A172 (cell line): ENCODE measurements at regions not wholly inside any gene's neighbourhood (a gene's known extent, or its start where the extent isn't known, plus 50 kb on each side); places are given as distances from the start of the nearest gene placed in this dataset.

Experiments
- DNase-seq: peaks from one replicate; pipeline ENCODE4 v3.0.0-alpha.2; 2015; ENCODE audit warnings: low spot score

DNA sequence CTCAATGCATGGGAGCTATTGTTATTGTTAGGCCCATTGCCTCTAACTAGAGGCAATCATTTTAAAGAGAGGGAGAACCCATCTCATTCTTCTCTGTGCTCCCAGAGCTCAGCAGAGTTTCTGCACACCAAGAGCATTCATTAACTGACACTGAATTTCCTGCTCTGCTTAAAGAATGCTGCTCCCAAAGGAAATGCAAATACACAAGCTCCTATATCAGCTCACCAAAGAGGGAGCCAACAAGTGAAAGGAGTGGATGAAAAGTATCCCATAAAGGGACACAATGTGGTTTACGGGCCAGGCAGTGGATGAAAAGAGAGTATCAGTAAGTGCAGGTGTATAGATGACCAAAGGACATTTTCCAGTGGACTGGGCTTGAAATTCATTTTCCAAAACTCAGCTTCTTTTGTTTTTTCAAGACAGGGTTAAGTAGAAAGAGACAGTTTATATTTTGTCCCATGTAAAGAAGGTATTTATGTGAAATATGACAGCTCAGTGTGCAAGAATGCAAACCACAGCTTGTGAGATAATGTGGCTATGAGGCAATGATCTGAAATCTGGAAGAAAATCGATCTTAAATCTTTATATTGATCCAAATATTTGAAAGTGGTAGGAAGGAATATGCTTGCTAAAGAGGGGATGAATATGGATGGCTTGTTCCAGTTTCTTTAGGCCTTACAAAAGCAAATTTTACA is 207.7 kb upstream of the CAMK1G start:
- peak; percentile 41 for DNase-seq

DNA sequence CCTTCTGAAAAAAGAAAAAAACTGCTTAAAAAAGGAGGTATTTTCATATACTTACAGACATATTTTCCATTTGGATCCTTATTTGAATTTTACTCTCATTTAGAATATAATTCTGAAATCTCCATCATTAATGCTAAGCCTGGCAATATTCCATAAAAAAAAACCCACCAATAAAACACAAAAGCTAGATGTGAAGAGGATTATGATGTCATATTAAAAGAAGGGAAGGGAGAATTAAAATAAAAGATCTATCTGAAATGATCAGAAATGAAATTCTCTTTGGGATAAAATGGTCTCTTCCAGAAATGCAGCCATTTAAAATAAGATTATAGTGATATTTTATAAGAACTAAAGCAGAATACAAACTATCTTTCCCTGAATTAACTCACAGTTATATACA is 206.7 kb upstream of the CAMK1G start:
- no peak for DNase-seq

DNA sequence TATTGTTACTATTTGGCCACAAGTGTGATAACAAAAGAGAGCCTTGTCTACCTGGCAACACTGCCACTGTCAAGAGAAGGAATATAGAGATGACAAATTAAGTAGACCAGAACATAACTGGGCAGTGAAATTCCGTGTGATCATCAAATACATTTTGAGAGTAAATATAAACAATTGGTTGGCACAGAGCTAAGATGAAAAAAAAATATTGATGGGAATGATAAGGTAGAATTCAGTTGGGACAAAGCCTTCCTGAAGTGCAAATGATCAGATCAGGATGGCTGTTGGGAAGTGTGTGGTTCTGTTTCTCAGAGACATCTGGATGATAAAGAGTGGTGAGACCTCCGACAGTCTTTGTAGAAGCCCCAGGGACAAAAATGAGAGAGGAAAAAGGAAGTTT is 205.5 kb upstream of the CAMK1G start:
- no peak for DNase-seq

DNA sequence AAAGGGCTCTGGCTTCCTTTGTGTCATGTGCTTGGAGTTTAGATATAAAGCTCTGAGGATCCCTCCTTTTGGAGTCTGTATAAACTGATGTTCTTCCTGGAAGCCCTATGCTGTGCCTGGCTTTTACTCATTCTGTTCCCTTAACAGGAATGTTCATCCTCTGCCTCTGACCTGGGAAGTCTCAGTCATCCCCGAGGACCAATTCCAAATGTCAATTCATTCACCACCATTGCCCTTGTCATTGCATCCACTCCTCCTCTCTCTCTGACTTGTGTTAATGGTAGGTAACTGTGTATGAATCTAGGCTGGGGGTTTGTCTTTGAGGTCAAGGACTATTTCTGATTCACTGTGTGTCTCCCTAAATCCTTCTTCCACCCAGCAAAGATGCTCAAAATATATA is 204.2 kb upstream of the CAMK1G start:
- DNase-seq, result no peak

DNA sequence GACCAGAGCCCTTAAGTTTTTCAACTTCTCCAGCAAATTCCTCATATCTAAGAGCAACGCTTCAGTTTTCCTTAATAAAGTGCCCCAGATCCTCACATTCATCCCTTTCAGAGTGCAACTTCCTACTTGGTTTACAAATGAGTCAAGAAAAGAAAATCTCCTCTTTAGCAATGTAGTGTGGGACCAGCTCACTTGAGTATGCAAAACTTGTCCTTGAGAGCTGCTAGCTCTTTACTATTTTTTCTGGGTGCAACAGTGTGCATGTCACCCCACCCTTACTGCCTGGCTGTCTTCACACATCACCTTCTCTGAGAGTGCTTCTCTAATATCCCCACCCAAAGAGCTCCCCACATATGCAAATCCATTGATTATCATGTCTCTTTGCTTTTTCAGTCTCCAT is 203.1 kb upstream of the CAMK1G start:
- DNase-seq, result no peak

DNA sequence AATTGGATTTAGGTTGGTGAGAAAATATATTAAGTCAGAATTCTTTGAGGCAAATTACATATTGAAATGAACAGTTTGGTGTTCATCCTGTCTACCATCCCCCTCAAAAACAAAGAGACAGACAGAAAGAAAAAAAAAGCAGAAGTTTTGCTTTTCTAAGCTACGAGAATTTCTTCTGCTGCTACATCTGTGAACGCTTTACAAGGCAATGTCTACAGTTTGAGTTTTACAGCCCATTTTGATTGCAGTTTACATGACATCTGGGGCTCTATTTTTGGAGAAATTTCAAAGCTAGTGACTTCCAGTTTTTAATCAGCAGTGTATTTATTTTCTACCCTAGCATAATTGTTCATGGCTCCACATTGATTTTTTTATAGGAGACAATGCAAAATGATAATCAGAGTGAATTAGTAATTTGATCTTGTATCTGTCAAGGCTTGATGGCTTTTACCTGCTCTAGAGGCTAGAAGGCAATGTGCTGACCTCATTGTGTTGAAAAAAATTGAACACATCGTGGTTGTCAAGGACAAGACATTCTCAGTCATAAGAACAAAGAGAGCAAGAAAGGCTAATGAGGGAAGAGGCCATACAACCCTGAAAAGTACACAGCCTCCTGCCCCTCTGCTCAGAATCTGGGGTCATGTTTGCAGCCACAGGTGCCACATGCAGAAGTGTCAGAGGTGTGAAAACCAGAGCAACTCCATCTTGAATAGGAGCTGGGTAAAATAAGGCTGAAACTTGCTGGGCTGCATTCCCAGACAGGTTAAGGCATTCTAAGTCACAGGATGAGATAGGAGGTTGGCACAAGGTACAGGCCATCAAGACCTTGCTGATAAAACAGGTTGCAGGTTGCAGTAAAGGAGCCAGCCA is 201.0 kb upstream of the CAMK1G start:
- DNase-seq, result no peak

DNA sequence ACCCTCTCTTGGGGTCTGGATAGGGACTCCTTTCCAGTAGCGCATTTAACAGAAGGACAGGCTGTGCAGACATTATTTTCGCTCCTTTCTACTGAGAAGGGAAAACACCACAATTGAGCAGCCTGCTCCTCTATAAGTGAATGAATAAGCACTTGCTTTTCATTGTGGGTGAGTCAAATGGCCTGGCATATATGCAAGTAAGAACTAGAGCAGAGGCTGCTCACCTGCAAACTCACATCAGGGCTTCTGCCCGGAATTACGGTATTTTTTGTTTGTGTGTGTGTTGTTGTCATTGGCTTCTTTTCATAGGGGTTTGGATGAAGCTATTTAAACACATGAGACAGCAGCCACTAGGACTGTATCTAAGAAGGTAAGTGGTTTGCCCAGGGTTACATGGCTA is 200.1 kb upstream of the CAMK1G start:
- DNase-seq, result no peak

DNA sequence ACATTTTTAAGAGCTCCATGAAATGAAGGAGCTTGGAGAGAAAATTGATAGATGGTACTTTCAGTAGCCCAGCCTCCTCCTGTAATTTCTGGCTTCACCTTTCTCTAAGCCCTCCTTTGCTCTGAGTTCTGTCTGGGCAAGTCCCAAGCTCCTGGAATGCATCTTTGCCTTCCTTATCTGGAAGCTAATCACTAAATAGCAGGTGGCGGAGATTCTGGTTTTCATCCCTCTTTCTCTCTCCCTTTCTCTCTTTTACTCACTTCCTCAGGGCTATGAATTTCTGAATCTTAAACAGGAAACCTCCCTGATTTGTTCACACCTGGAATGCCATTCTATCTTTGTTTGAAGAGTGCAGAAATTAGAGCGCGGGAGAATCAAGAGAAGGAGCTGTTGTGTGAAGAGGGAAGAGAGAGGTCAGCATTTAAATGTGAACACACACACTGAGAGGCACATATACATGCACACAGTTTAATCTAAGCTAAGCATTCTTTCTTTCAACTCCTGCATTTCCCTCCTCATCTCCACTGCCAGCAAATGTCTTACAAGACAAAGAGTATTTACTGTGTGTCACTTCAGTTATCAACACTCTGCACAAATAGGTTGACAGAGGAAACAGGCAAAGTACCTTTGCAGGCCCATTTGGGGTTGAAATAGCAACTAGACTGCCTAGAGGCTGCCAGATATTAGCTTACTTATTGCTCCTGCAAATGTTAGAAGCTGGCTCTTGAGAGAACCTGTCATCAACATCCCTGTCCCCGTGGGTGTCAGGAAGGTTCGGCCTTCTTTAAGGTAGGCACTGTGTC is 199.4 kb upstream of the CAMK1G start:
- DNase-seq, result no peak

DNA sequence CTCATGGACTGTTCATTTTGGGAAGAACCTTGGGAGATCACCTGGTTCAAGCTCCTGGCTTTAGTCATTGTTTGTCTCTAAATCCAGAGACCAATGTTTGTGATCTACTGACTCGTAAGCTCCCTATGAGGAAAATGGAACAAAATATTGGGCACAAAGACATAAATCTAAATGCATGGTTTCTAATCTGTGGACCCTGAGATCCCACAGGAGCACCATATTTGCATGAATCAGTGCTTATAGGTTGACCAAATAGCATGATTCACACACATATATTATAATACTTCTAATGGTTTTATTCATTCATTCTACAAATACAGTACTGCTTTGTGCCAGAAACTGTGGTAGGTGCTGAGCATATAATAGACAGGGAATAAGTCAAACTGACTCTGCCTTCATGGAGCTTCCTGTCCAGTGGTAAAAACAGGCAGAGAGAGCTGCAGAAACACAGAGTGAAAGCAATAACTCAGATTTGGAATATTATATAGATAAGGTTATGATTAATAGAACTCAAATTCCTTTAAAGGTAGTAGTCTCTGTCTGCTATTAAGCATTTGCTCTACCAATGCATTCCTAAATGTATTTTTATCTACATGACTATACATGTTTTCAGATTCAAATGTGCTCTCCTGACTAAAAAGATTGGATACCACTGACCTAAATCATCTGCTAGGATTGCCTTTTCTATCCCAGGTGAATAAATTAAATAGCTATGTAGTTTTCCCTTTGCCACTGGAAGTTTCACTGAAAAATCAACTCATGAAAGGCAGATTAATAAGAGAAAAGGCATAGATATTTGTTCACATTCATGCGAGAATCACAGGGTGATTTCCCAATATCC is 198.6 kb upstream of the CAMK1G start:
- DNase-seq, result no peak

DNA sequence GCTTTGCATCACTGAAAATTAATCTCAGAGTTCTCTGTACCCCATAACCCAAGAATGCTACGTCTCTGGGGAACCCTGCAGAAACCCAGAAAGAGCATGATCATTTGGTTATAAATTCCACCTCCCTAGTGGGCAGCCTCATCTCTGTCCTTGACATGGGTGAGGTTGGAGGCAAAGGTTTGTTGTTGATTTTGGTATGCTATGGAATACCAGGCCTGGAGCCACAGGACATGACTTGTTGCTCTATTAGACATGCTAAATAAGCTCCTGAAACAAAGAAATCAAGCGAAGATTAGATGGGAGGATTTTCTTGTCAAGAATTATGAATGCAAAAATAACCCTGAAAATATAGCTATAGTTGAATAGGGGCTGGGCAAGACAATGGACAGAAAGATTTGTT is 197.4 kb upstream of the CAMK1G start:
- DNase-seq, result no peak

DNA sequence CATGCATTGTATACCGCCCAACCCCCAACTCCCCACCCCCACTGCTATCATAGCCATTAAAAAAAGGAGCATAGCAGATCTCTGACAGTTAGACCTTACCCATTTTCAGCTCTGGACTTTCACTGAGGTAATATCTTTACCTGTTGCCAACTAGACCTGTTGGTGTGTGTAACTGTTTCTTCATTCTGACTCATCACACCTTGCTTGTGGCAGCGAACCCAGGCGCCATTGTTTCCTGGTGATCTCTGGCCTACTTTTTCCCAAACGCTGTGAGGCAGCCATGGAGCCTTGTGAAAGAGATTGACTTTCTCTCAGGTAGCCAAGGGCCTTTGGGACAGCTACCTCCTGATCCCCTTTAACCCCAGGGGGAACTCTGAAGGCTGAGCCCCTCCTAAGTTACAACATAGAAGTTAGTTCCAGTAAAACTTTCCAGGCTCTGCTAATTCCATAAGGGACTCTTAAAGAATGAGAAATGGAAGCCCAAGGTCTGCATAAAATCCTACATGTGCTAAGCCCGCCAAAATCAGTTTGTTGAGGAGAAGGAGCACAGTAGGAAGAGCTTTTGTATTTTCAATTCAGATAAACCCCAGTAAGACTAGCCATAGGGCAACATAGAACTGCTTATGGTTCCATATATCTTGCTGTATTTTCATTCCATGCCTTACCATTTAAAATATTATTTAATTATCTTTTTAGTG is 196.1 kb upstream of the CAMK1G start:
- DNase-seq, result no peak

DNA sequence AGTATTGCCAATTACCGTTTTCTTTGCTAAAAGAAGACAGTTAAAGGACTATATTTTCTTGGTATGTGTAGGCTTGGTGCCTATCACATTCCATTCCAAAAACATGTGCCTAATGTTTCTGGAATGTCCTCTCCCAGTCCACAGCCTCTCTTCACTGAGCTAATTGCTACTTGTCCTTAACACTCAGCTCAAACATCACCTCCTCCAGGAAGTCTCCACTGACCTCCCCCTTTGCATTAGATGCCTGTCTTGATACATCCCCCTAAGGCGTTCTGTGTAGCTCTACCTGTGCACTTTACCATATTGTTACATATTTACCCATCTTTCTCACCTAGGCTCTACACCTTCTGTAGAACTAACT is 195.6 kb upstream of the CAMK1G start:
- DNase-seq, result peak; percentile 81

DNA sequence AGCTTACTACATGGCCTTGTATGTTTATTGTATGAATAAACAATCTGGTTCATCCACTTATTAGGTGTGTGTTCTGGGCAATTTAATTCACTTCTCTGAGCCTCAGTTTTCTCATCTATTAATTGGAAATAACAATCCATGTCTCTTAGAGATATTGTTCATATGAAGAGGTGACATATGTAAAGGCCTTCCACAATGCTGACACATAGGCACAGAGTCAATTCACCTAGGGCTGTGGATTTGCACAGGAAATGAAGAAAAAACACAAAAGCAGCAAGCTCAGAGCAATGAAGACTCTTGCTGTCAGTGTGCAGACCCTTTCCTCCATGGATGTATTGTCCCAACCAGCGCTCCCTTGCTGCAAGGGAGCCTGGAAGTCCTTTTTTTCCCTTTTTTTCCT is 195.2 kb upstream of the CAMK1G start:
- no peak for DNase-seq

DNA sequence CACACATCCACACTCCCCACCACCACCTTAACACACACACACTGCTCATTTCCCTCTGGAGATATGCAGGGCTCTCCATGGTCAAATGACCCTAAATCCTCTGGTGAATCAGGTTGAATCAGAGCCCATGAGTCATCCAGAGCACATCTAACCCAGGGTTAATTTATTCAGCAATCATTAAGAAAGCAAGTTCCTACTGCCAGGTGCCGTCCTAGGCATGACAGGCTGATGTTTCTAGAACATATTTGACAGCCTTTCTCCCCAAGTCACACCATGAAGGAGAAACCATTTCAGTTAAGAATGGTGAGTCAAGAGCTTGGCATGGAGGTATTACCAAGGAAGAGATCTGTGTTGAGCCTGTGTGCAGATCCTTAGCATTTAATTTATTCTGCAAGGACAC is 194.3 kb upstream of the CAMK1G start:
- DNase-seq, result peak; percentile 99

DNA sequence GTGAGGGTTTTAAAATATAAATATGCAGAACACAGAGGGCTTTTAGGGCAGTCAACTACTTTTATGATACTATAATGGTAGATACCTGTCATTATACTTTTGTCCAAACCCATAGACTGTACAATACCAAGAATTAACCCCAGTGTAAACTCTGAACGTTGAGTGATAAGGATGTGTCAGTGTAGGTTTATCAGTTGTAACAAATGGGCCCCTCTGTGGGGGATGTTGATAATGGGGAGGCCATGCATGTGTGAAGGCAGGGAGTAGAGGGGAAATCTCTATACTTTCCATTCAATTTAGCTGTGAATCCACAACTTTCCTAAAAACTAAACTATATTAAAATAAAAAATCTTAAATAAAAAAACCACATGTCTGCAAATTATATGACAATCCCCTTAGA is 193.5 kb upstream of the CAMK1G start:
- no peak for DNase-seq

DNA sequence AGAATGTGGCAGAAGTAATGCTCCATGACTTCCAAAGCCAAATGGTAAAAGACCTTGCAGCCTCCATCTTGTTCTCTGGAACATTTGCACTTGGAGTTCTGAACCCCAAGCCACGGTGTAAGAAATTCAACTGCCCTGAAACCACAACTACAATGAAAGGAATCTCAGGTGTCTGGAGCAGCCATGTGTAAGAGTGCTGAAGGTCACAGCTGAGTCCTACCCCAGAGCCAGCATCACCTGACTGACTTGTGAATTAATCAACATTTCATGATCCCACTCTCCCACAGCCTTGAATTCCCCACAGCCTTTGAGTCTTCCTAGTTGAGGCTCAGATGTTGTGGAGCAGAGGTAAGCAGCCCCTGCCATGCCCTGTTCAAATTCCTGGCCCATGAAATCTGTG is 192.8 kb upstream of the CAMK1G start:
- no peak for DNase-seq

DNA sequence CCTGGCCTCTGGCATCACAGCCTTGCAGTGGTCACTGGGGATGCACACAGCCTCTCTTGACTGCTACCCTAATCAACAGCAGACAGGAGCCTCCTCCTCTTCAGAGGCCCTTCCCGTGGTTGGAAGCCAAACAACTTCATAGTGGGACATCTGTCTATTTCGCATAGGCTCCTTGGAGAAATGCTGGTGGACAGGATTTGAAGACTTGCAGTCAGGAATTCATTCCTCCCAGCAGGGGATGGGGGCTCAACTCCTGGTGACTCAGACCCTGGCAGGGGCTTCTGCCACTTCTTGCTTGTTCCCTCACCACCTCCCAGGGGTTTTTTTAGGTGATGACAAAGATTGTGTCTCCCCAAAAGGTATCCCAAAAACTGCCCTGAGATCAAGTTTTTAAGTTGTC is 191.7 kb upstream of the CAMK1G start:
- no peak for DNase-seq

DNA sequence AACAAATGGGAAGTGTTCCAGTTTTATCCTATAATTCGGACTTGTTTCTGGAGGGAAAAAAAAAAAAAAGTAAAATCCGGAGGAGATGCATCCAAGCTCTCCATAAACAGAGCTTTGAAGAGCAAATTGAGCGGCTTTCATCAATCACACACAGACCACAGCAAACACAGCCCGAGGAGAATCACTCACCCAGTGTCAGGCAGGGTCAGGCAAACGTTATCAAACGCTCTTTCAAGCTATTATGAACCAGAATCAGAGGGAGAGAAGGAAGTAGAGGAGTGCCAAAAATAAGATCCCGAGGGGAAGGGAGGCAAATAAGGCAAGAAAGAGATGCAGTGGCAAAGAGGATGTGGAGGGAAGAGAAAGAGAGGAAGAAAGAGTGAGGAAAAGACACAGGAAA is 188.3 kb upstream of the CAMK1G start:
- no peak for DNase-seq

DNA sequence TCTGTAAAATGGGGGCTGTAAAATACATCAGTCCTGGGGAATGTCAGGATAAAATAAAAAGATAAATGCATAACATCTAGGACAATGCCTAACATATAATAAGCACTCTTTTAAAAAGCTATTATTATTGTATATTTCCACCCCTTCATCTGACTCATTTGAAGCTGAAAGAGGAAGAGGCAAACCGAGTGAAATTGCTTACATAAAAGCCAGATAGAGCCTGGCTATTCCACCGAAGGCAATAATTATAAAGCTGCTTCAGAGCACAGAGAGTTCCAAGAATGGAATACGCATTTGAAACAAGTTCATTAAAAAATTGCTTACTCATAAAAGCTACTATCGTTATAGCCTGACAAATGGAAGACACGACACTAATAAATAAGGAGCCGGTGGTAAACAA is 186.1 kb upstream of the CAMK1G start:
- no peak for DNase-seq

DNA sequence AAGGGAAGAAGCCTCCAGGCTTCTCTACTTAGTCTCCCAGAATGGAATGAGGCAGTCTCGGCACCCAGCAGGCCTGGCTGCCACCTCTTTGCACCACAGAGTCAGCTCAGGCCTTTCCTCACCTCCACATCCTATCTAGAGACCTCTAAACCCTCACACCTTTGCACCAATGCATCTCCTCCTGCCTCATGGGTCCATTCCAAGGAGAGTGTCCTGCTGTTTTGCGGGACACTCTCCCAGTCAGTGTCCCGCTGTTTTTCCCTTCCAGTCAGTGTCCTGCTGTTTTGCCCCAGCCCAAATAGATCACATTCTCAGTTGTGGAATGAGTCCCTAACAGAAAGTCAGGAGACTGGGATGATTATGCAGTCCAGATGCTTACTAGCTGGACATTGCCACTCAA is 185.6 kb upstream of the CAMK1G start:
- DNase-seq, result no peak

DNA sequence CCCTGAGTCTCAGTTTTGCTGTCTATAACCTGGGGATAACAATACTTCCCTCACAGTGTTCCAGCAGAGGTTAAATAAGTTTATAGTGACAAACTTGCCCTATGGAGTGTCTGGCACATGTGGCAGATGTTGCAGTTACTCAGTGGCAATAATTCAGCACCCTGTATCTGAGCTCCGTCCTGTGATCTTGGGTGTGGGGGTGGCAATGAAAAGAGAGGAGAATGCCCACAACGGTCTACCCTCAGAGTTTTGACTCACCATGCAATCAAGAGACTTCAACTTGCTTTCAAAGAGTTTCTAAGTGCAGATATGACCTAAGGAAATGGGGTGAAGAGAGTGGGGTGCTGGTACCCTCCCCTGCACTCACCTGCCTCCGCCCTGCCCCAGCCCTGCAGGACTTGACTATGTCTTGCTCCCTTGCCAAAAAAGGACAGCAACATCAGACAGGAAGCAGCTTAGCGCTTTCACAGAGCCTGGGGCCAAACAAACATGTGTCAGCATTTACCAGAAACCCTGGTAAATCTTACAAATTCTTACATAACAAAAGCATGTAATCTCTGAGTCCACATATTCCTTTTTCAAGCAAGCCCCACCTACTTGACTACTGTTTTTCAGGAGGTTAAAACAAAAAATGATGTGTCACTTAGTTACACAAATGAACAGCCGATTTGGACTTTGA is 185.1 kb upstream of the CAMK1G start:
- DNase-seq, result peak; percentile 88
